ENCODE measurements at regions not wholly inside any gene's neighbourhood (a gene's known extent, or its start where the extent isn't known, plus 50 kb on each side); places are given as distances from the start of the nearest gene placed in this dataset. TPM values are rescaled to one million over a fixed set of nuclear protein-coding genes. Genes with fewer than 3 reads are reported as not detected.
A peak's percentile ranks its signal among the peaks of the same experiment; 100 is the strongest.

DNA sequence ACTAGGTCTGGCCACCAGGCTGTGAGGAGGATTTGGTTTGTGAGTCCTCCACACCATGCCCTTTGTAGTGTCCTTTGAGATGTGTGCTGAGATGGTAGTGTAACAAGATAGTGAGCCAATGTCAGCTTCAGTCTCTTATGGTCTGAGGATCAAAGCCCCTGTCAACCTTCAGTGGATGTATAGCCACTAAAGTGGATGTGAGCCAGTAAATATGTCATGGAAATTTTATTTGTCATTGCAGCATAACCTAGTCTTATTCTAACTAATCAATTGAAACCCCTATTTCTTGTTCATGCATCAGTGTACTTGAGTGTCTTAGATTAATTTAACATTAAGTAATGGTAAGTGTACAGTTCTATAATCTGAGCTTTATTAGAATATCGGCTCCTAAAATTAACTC lies 51.0 kb upstream of the WAC start:
- Mint-ChIP-seq H3K27ac (peak overlapping the region in 5 of 7 donors; percentile 72 to 97 (median 86)), H3K27me3 (ENCODE audit: low read depth in 3 of 3) (no peaks in the 10 kb centered on the region), H3K9me3 (peaks cover 0 to 5% (median 2%) of the 10 kb centered on the region in 7 donors), H3K36me3 (no peaks in the 10 kb centered on the region), H3K4me1 (peaks cover 44% of the 10 kb centered on the region), H3K4me3 (no peak overlapping the region)
- TF ChIP-seq CTCF (IDR thresholded peaks at IDR 0.05), result no peak
- Histone ChIP-seq H3K36me3 (replicated peaks in 1 of 2; ENCODE audit: control insufficient read depth in 1 of 2, insufficient read depth in 2 of 2, low read length in 2 of 2) (no peaks in the 10 kb centered on the region), H3K9me3 (replicated peaks in 1 of 2; ENCODE audit: control insufficient read depth in 1 of 2, insufficient read depth in 1 of 2, low read length in 2 of 2) (peaks cover 0 to 4% of the 10 kb centered on the region in 2 donors), H3K27me3 (ENCODE audit: control insufficient read depth in 2 of 2, insufficient read depth in 2 of 2, low read length in 2 of 2) (no peaks in the 10 kb centered on the region), H3K4me2 (replicated peaks; ENCODE audit: extremely low read depth, low read length, poor library complexity, severe bottlenecking) (no peak overlapping the region), H3K4me3 (replicated peaks in 1 of 3; ENCODE audit: low read depth in 2 of 3, low read length in 3 of 3) (no peak overlapping the region), H3K4me1 (ENCODE audit: control insufficient read depth in 1 of 2, insufficient read depth in 2 of 2, low read length in 2 of 2) (peaks cover 48 to 52% of the 10 kb centered on the region in 2 donors), H4K20me1 (ENCODE audit: insufficient read depth, low read length) (no peaks in the 10 kb centered on the region), H2AFZ (ENCODE audit: insufficient read depth, low read depth, low read length, poor library complexity, severe bottlenecking) (no peak overlapping the region), H3K9ac (ENCODE audit: insufficient read depth, low read length, poor library complexity, severe bottlenecking) (no peak overlapping the region), H3K79me2 (ENCODE audit: insufficient read depth, low read length) (no peaks in the 10 kb centered on the region), H3K27ac (ENCODE audit: low read depth in 1 of 2, low read length in 2 of 2) (peak overlapping the region; percentile 80 to 82)
- DNase-seq, result peak in 1 of 3 donors; percentile 8
- intact Hi-C loops (cut with micrococcal nuclease), result loop anchor here in 1 of 2 donors (5.0 kb wide), 1 partner anchor 80 kb away; no protein-coding TSS in a partner anchor
- no CpG with 5 or more reads among the region's 1 CpG for WGBS (ENCODE audit: insufficient coverage)

Small RNA genes lying in the stretch of these regions (small RNA-seq; reads per million reads assigned to genes)
- gene RF00012 (ENCODE audit: insufficient read length, low read depth), result not detected

Data from CD14-positive monocyte (primary cell).